Adipocyte (in vitro differentiated cells): ENCODE measurements at regions not wholly inside any gene's neighbourhood (a gene's known extent, or its start where the extent isn't known, plus 50 kb on each side); places are given as distances from the start of the nearest gene placed in this dataset.
"Not testable (repeated sequence)": the region's sequence is repeated elsewhere in the genome, so short reads cannot be mapped to it uniquely, and the experiment has no call there.

ENCODE experiments used
- DNase-seq: peaks from one replicate; pipeline ENCODE4 v3.0.0-alpha.2; 2015; ENCODE audit warnings: low read depth
- H3K27me3 ChIP-seq: replicated peaks from 2 replicates; pipeline ENCODE4 v1.7.0; 2013; ENCODE audit warnings: mild to moderate bottlenecking, low read length, moderate library complexity; ENCODE audit not compliant: control insufficient read depth, insufficient read depth
- H3K36me3 ChIP-seq: 2 replicates; pipeline ENCODE4 v1.7.0; 2013; ENCODE audit warnings: low read length, mild to moderate bottlenecking, moderate library complexity; ENCODE audit not compliant: control insufficient read depth, insufficient read depth, severe bottlenecking
- H3K4me1 ChIP-seq: 2 replicates; pipeline ENCODE4 v1.7.0; 2013; ENCODE audit warnings: mild to moderate bottlenecking, low read length, moderate library complexity; ENCODE audit not compliant: control insufficient read depth, insufficient read depth
- H3K4me3 ChIP-seq: 2 replicates; pipeline ENCODE4 v1.7.0; 2013; ENCODE audit warnings: mild to moderate bottlenecking, low read length, moderate library complexity
- H3K9ac ChIP-seq: 2 replicates; pipeline ENCODE4 v1.7.0; 2013; ENCODE audit warnings: mild to moderate bottlenecking, low read length, moderate library complexity
- H3K9me3 ChIP-seq: 2 replicates; pipeline ENCODE4 v1.7.0; 2013; ENCODE audit warnings: mild to moderate bottlenecking, low read length, moderate library complexity; ENCODE audit not compliant: control insufficient read depth

- Histone ChIP-seq H3K4me1 (no peaks in the 10 kb centered on the region), H3K9ac (no peak overlapping the region), H3K9me3 (peaks cover 3% of the 10 kb centered on the region), H3K27me3 (no peaks in the 10 kb centered on the region), H3K4me3 (no peak overlapping the region), H3K36me3 (no peaks in the 10 kb centered on the region)
- no peak for DNase-seq
Observed at GRCh38 chr5:127133071-127133470, 59.8 kb upstream of the C5orf63 start.

- DNase-seq: no peak
- peaks cover 3% of the 10 kb centered on the region for H3K9me3 ChIP-seq
Observed at GRCh38 chr5:127136908-127137307, 63.6 kb upstream of the C5orf63 start.

GRCh38 chr5:127143722-127144121 is 70.4 kb upstream of the C5orf63 start:
- no peak for DNase-seq
- H3K9ac ChIP-seq: no peak overlapping the region
- H3K36me3 ChIP-seq: no peaks in the 10 kb centered on the region
- no peaks in the 10 kb centered on the region for H3K27me3 ChIP-seq
- no peaks in the 10 kb centered on the region for H3K4me1 ChIP-seq
- no peak overlapping the region for H3K4me3 ChIP-seq
- H3K9me3 ChIP-seq: peaks cover 5% of the 10 kb centered on the region

More at GRCh38 chr5:127136908-127137307, 63.6 kb upstream of the C5orf63 start:
- Histone ChIP-seq H3K4me1 (no peaks in the 10 kb centered on the region), H3K9ac (no peak overlapping the region), H3K27me3 (no peaks in the 10 kb centered on the region), H3K36me3 (no peaks in the 10 kb centered on the region), H3K4me3 (no peak overlapping the region)

GRCh38 chr5:127153031-127153430 is 79.7 kb upstream of the C5orf63 start:
- DNase-seq: no peak
- Histone ChIP-seq H3K9ac (no peak overlapping the region), H3K27me3 (no peaks in the 10 kb centered on the region), H3K4me1 (no peaks in the 10 kb centered on the region), H3K36me3 (no peaks in the 10 kb centered on the region), H3K4me3 (no peak overlapping the region), H3K9me3 (peaks cover 20% of the 10 kb centered on the region)

GRCh38 chr5:127153521-127153920 is 80.2 kb upstream of the C5orf63 start:
- Histone ChIP-seq H3K4me1 (no peaks in the 10 kb centered on the region), H3K4me3 (no peak overlapping the region), H3K36me3 (no peaks in the 10 kb centered on the region), H3K9me3 (peaks cover 25% of the 10 kb centered on the region), H3K27me3 (no peaks in the 10 kb centered on the region), H3K9ac (no peak overlapping the region)
- DNase-seq: no peak

- peaks cover 2% of the 10 kb centered on the region for H3K9me3 ChIP-seq
- no peaks in the 10 kb centered on the region for H3K27me3 ChIP-seq
- no peak overlapping the region for H3K9ac ChIP-seq
- no peak for DNase-seq
- no peaks in the 10 kb centered on the region for H3K4me1 ChIP-seq
- H3K36me3 ChIP-seq: no peaks in the 10 kb centered on the region
- H3K4me3 ChIP-seq: no peak overlapping the region
Observed at GRCh38 chr5:127163750-127164149, 90.4 kb upstream of the C5orf63 start.

GRCh38 chr5:127170918-127171600 is 97.8 kb upstream of the C5orf63 start:
- Histone ChIP-seq H3K4me1 (no peaks in the 10 kb centered on the region), H3K36me3 (no peaks in the 10 kb centered on the region), H3K9ac (no peak overlapping the region), H3K4me3 (no peak overlapping the region), H3K27me3 (no peaks in the 10 kb centered on the region), H3K9me3 (peaks cover 18% of the 10 kb centered on the region)
- no peak for DNase-seq

GRCh38 chr5:127176769-127177168 is 103.5 kb upstream of the C5orf63 start:
- Histone ChIP-seq H3K36me3 (no peaks in the 10 kb centered on the region), H3K9me3 (peaks cover 18% of the 10 kb centered on the region), H3K4me1 (no peaks in the 10 kb centered on the region), H3K27me3 (no peaks in the 10 kb centered on the region), H3K9ac (no peak overlapping the region), H3K4me3 (no peak overlapping the region)
- no peak for DNase-seq

GRCh38 chr5:127182631-127183030 is 108.0 kb upstream of the MEGF10 start:
- not testable (repeated sequence) for H3K36me3 ChIP-seq, DNase-seq, H3K4me3 ChIP-seq, H3K27me3 ChIP-seq, H3K4me1 ChIP-seq, H3K9me3 ChIP-seq, H3K9ac ChIP-seq

- H3K9me3 ChIP-seq: no peaks in the 10 kb centered on the region
- no peak overlapping the region for H3K4me3 ChIP-seq
- H3K36me3 ChIP-seq: no peaks in the 10 kb centered on the region
- peaks cover 4% of the 10 kb centered on the region for H3K4me1 ChIP-seq
- H3K27me3 ChIP-seq: peaks cover 8% of the 10 kb centered on the region
- no peak for DNase-seq
- H3K9ac ChIP-seq: no peak overlapping the region
Observed at GRCh38 chr5:127183332-127183731, 107.3 kb upstream of the MEGF10 start.

- Histone ChIP-seq H3K9me3 (no peaks in the 10 kb centered on the region), H3K36me3 (no peaks in the 10 kb centered on the region), H3K4me3 (no peak overlapping the region), H3K4me1 (peaks cover 4% of the 10 kb centered on the region), H3K27me3 (peaks cover 8% of the 10 kb centered on the region), H3K9ac (no peak overlapping the region)
- peak; percentile 21 for DNase-seq
Observed at GRCh38 chr5:127184851-127185250, 105.7 kb upstream of the MEGF10 start.

- DNase-seq: no peak
Observed at GRCh38 chr5:127186657-127187056, 103.9 kb upstream of the MEGF10 start.

More at GRCh38 chr5:127186657-127187056, 103.9 kb upstream of the MEGF10 start:
- H3K9ac ChIP-seq: no peak overlapping the region
- no peaks in the 10 kb centered on the region for H3K36me3 ChIP-seq
- H3K9me3 ChIP-seq: no peaks in the 10 kb centered on the region
- no peak overlapping the region for H3K4me3 ChIP-seq
- peaks cover 4% of the 10 kb centered on the region for H3K4me1 ChIP-seq
- peaks cover 8% of the 10 kb centered on the region for H3K27me3 ChIP-seq
